CD14-positive monocyte (primary cell): ENCODE measurements at regions not wholly inside any gene's neighbourhood (a gene's known extent, or its start where the extent isn't known, plus 50 kb on each side); places are given as distances from the start of the nearest gene placed in this dataset.

ENCODE experiments used
- DNase-seq, 3 donors: peaks; one replicate each; pipeline ENCODE4 v3.0.0-alpha.2; 2011 to 2022
- H2AFZ ChIP-seq: 2 replicates; pipeline ENCODE4 v1.6.0; 2012; ENCODE audit warnings: mild to moderate bottlenecking, low read depth, low read length, inconsistent platforms; ENCODE audit not compliant: insufficient read depth, poor library complexity, severe bottlenecking
- H3K27ac ChIP-seq, 2 donors: 1 replicate in 1 of 2; 2 replicates in 1 of 2; pipeline ENCODE4 v1.5.1; 2012 to 2013; ENCODE audit warnings: low read length in 2 of 2, control low read depth in 1 of 2, inconsistent platforms in 1 of 2, low read depth in 1 of 2, mild to moderate bottlenecking in 1 of 2
- H3K27me3 ChIP-seq, 2 donors: one replicate each; pipeline versions ENCODE4 v1.6.0 to v1.6.1; 2011 to 2013; ENCODE audit warnings: low read length in 2 of 2; ENCODE audit not compliant: control insufficient read depth in 2 of 2, insufficient read depth in 2 of 2
- H3K36me3 ChIP-seq, 2 donors: replicated peaks in 1 of 2; 1 replicate in 1 of 2; 2 replicates in 1 of 2; pipeline versions ENCODE4 v1.5.1 to v1.6.1; 2012 to 2013; ENCODE audit warnings: low read length in 2 of 2, control low read depth in 1 of 2, inconsistent platforms in 1 of 2, mild to moderate bottlenecking in 1 of 2; ENCODE audit not compliant: insufficient read depth in 2 of 2, control insufficient read depth in 1 of 2
- H3K4me1 ChIP-seq, 2 donors: 1 replicate in 1 of 2; 2 replicates in 1 of 2; pipeline versions ENCODE4 v1.5.1 to v1.6.1; 2012 to 2013; ENCODE audit warnings: low read length in 2 of 2, control low read depth in 1 of 2, inconsistent platforms in 1 of 2, mild to moderate bottlenecking in 1 of 2, moderate library complexity in 1 of 2; ENCODE audit not compliant: insufficient read depth in 2 of 2, control insufficient read depth in 1 of 2
- H3K4me2 ChIP-seq: replicated peaks from 2 replicates; pipeline ENCODE3; 2012; ENCODE audit warnings: low read length, moderate library complexity, mild to moderate bottlenecking; ENCODE audit not compliant: poor library complexity, severe bottlenecking; ENCODE audit errors: extremely low read depth
- H3K4me3 ChIP-seq, 3 experiments: fragments of 200-600 bp in 1 of 3; sonication (generic) in 1 of 3; replicated peaks in 1 of 3; 1 replicate in 2 of 3; 2 replicates in 1 of 3; pipeline ENCODE4 v1.5.1; 2011 to 2013; ENCODE audit warnings: low read length in 3 of 3, mild to moderate bottlenecking in 3 of 3, control low read depth in 2 of 3, low read depth in 2 of 3, inconsistent platforms in 1 of 3, moderate library complexity in 1 of 3
- H3K79me2 ChIP-seq: 2 replicates; pipeline ENCODE4 v1.6.0; 2012; ENCODE audit warnings: mild to moderate bottlenecking, control low read depth, inconsistent platforms, low read length, moderate library complexity; ENCODE audit not compliant: insufficient read depth
- H3K9ac ChIP-seq: 2 replicates; pipeline ENCODE4 v1.6.0; 2017; ENCODE audit warnings: low read length, mild to moderate bottlenecking; ENCODE audit not compliant: insufficient read depth, poor library complexity, severe bottlenecking
- H3K9me3 ChIP-seq, 2 donors: replicated peaks in 1 of 2; 1 replicate in 1 of 2; 2 replicates in 1 of 2; pipeline versions ENCODE4 v1.5.1 to v1.6.1; 2012 to 2013; ENCODE audit warnings: low read length in 2 of 2, control low read depth in 1 of 2; ENCODE audit not compliant: control insufficient read depth in 1 of 2, insufficient read depth in 1 of 2
- H4K20me1 ChIP-seq: 2 replicates; pipeline ENCODE4 v1.6.0; 2012; ENCODE audit warnings: mild to moderate bottlenecking, low read length, control low read depth, moderate library complexity; ENCODE audit not compliant: insufficient read depth
- H3K27ac Mint-ChIP-seq, 7 donors: one replicate each; pipeline ENCODE4 v1.8.0; 2020; ENCODE audit warnings: mild to moderate bottlenecking in 7 of 7, mixed read lengths in 7 of 7, moderate library complexity in 6 of 7, inconsistent platforms in 2 of 7
- H3K27me3 Mint-ChIP-seq, 3 donors: one replicate each; pipeline ENCODE4 v1.8.0; 2021 to 2022; ENCODE audit warnings: low read depth in 3 of 3, mild to moderate bottlenecking in 3 of 3, mixed read lengths in 3 of 3, moderate library complexity in 3 of 3, inconsistent platforms in 1 of 3
- H3K36me3 Mint-ChIP-seq, 2 donors: one replicate each; pipeline ENCODE4 v1.8.0; 2020; ENCODE audit warnings: mixed read lengths in 2 of 2, inconsistent platforms in 1 of 2, mild to moderate bottlenecking in 1 of 2
- H3K4me1 Mint-ChIP-seq: one replicate; pipeline ENCODE4 v1.8.0; 2020; ENCODE audit warnings: mild to moderate bottlenecking, mixed read lengths
- H3K4me3 Mint-ChIP-seq, 2 donors: one replicate each; pipeline ENCODE4 v1.8.0; 2020; ENCODE audit warnings: mild to moderate bottlenecking in 2 of 2, mixed read lengths in 2 of 2, moderate library complexity in 1 of 2
- H3K9me3 Mint-ChIP-seq, 7 donors: one replicate each; pipeline ENCODE4 v1.8.0; 2020 to 2022; ENCODE audit warnings: mixed read lengths in 7 of 7, mild to moderate bottlenecking in 6 of 7, moderate library complexity in 6 of 7, inconsistent platforms in 2 of 7
- WGBS: methylation state at CpG from one replicate; pipeline ENCODE4 v1.1.5; 2013; ENCODE audit warnings: missing lambda C conversion rate; ENCODE audit not compliant: insufficient coverage; 5-methylcytosine and 5-hydroxymethylcytosine counted together
- intact Hi-C, 2 donors: fragments of 100-400 bp; cut with micrococcal nuclease; formaldehyde crosslinking; loops; one replicate each; pipeline versions ENCODE4 v1.15.0 to v1.15.1; 2023
- TF ChIP-seq, protein P1 (sequence below): fragments of 200-600 bp; IDR thresholded peaks from one replicate; pipeline ENCODE4 v1.8.0; 2022; ENCODE audit warnings: antibody characterized with exemption, mild to moderate bottlenecking

DNA sequence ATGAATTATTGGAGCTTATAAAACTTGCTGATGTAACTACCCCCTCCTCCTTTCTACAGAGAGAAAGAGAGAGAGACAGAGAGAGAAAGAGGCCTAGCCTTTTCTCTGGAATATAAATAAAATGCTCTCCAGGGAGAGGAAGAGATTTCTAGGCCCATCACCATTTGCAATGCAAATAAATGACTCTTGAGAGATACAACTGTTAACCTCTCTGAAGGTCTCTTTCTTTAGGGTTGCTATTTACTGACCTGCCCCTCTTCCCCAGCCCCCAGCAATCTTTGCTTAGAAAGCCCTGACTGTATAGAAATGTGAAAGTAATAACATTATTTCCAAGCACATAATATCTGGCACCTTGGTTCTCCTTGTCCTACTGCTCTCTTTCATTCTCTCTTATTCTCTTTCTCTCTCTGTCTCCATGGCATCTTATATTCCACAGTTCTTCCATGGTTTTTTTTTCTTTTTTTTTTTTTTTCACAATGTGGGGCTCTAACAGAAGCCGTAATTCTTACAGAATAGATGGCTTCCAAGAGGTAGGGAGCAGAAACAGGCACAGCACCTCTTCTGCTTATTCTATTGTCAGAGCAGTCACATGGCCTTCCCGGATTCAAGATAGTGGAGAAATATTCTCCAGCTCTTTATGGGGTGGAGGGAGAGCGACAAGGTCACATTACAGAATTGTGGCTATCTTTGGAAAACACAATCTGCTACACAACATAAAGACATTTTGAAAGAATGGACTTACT is 1087.9 kb upstream of the NUDT12 start:
- peaks cover 4 to 12% (median 8%) of the 10 kb centered on the region in 7 donors for H3K9me3 Mint-ChIP-seq
- H3K79me2 ChIP-seq, result no peaks in the 10 kb centered on the region
- H3K4me2 ChIP-seq, result no peak overlapping the region
- H3K4me3 Mint-ChIP-seq, result no peak overlapping the region
- no peaks in the 10 kb centered on the region for H3K36me3 ChIP-seq
- H3K4me1 Mint-ChIP-seq, result no peaks in the 10 kb centered on the region
- H3K9me3 ChIP-seq, result peaks cover 13 to 14% of the 10 kb centered on the region in 2 donors
- no peaks in the 10 kb centered on the region for H3K36me3 Mint-ChIP-seq
- no CpG with 5 or more reads among the region's 3 CpGs for WGBS
- DNase-seq, result no peak
- intact Hi-C loops, result no loop called here
- H3K27me3 ChIP-seq, result no peaks in the 10 kb centered on the region
- H3K4me3 ChIP-seq, result no peak overlapping the region
- no peaks in the 10 kb centered on the region for H3K4me1 ChIP-seq
- H2AFZ ChIP-seq, result no peak overlapping the region
- H3K27ac ChIP-seq, result no peak overlapping the region
- TF ChIP-seq, protein P1, sequence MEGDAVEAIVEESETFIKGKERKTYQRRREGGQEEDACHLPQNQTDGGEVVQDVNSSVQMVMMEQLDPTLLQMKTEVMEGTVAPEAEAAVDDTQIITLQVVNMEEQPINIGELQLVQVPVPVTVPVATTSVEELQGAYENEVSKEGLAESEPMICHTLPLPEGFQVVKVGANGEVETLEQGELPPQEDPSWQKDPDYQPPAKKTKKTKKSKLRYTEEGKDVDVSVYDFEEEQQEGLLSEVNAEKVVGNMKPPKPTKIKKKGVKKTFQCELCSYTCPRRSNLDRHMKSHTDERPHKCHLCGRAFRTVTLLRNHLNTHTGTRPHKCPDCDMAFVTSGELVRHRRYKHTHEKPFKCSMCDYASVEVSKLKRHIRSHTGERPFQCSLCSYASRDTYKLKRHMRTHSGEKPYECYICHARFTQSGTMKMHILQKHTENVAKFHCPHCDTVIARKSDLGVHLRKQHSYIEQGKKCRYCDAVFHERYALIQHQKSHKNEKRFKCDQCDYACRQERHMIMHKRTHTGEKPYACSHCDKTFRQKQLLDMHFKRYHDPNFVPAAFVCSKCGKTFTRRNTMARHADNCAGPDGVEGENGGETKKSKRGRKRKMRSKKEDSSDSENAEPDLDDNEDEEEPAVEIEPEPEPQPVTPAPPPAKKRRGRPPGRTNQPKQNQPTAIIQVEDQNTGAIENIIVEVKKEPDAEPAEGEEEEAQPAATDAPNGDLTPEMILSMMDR, result no peak
- no peak overlapping the region for H3K9ac ChIP-seq
- H3K27me3 Mint-ChIP-seq, result no peaks in the 10 kb centered on the region
- H3K27ac Mint-ChIP-seq, result no peak overlapping the region
- H4K20me1 ChIP-seq, result no peaks in the 10 kb centered on the region

DNA sequence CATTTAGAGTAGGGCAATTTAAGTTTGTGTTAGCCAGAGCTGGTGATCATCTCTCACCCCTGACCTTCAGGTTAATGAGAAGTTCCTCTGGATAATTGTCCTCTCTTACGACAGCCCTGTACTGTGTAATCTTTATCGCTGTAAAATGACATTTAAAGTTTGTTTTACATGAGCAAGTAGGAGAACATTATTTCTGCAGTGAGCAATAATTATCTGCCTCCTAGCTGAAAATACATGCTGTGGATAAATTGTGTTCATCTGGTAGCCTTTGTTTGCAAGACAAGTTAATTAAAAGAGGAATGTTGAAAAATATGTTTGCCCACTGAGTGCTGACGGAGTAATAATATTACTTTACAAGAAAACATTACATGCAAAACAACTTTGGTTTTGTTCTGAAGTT is 1083.8 kb upstream of the NUDT12 start:
- Mint-ChIP-seq H3K9me3 (peaks cover 0 to 8% (median 0%) of the 10 kb centered on the region in 7 donors), H3K4me1 (no peaks in the 10 kb centered on the region), H3K27me3 (no peaks in the 10 kb centered on the region), H3K27ac (no peak overlapping the region), H3K4me3 (no peak overlapping the region), H3K36me3 (no peaks in the 10 kb centered on the region)
- intact Hi-C loops, result no loop called here
- no peak for DNase-seq
- TF ChIP-seq, protein P1, result no peak
- no peaks in the 10 kb centered on the region for H3K79me2 ChIP-seq
- H4K20me1 ChIP-seq, result no peaks in the 10 kb centered on the region
- peaks cover 0 to 3% of the 10 kb centered on the region in 2 donors for H3K9me3 ChIP-seq
- no peak overlapping the region for H3K9ac ChIP-seq
- H3K27ac ChIP-seq, result no peak overlapping the region
- H3K4me1 ChIP-seq, result no peaks in the 10 kb centered on the region
- no peak overlapping the region for H3K4me3 ChIP-seq
- no peak overlapping the region for H3K4me2 ChIP-seq
- H3K36me3 ChIP-seq, result no peaks in the 10 kb centered on the region
- H2AFZ ChIP-seq, result no peak overlapping the region
- WGBS, result no CpG with 5 or more reads among the region's 3 CpGs
- no peaks in the 10 kb centered on the region for H3K27me3 ChIP-seq
